HL-60 (cell line): ENCODE measurements at regions not wholly inside any gene's neighbourhood (a gene's known extent, or its start where the extent isn't known, plus 50 kb on each side); places are given as distances from the start of the nearest gene placed in this dataset.

Source experiments
- DNase-seq, 2 experiments: peaks; one replicate each; pipeline ENCODE4 v3.0.0-alpha.2; 2010 to 2020; ENCODE audit warnings: low read depth in 1 of 2, low spot score in 1 of 2
- H3K27ac ChIP-seq: fragments of 250-450 bp; sonication (Bioruptor Pico); replicated peaks from 2 replicates; pipeline ENCODE4 v1.5.1; 2020; ENCODE audit warnings: mild to moderate bottlenecking, moderate library complexity
- H3K27me3 ChIP-seq: fragments of 250-450 bp; sonication (Bioruptor Pico); 2 replicates; pipeline ENCODE4 v1.5.1; 2021; ENCODE audit warnings: mild to moderate bottlenecking, moderate library complexity; ENCODE audit not compliant: insufficient read depth, poor library complexity, severe bottlenecking
- H3K4me3 ChIP-seq: replicated peaks from 2 replicates; pipeline ENCODE4 v1.5.1; 2011; ENCODE audit warnings: mild to moderate bottlenecking, control low read depth, low read length; ENCODE audit not compliant: insufficient read depth
- CTCF ChIP-seq: IDR thresholded peaks from one replicate; pipeline ENCODE4 v1.5.1; 2011; ENCODE audit warnings: low read length, control low read depth, inconsistent platforms; ENCODE audit not compliant: insufficient read depth
- GABPA ChIP-seq: IDR thresholded peaks from 2 replicates; pipeline ENCODE4 v1.6.1; 2012; ENCODE audit warnings: low read depth
- POLR2AphosphoS5 ChIP-seq: IDR thresholded peaks from 2 replicates; pipeline ENCODE4 v1.6.1; 2012; ENCODE audit warnings: low read depth
- REST ChIP-seq: IDR thresholded peaks from 2 replicates; pipeline ENCODE4 v1.6.1; 2012; ENCODE audit warnings: low read depth; ENCODE audit not compliant: insufficient replicate concordance
- SPI1 ChIP-seq: IDR thresholded peaks from 2 replicates; pipeline ENCODE4 v1.6.1; 2012; ENCODE audit warnings: low read depth, mild to moderate bottlenecking, borderline replicate concordance

- TF ChIP-seq REST (no peak), CTCF (no peak), GABPA (no peak), POLR2AphosphoS5 (no peak), SPI1 (no peak)
- DNase-seq, result no peak
- Histone ChIP-seq H3K27me3 (peaks cover 2% of the 10 kb centered on the region), H3K4me3 (no peak overlapping the region), H3K27ac (no peak overlapping the region)
Observed at GRCh38 chr18:54767098-54767497, 61.2 kb upstream of the RAB27B start.

- TF ChIP-seq GABPA, result no peak
- no peak for TF ChIP-seq CTCF
- no peak for TF ChIP-seq POLR2AphosphoS5
- TF ChIP-seq REST, result no peak
- no peak for TF ChIP-seq SPI1
- no peak overlapping the region for H3K27ac ChIP-seq
- DNase-seq, result no peak
- H3K4me3 ChIP-seq, result no peak overlapping the region
- peaks cover 2% of the 10 kb centered on the region for H3K27me3 ChIP-seq
Observed at GRCh38 chr18:54769526-54770464, 58.5 kb upstream of the RAB27B start.

- TF ChIP-seq POLR2AphosphoS5 (no peak), REST (no peak), SPI1 (no peak), GABPA (no peak), CTCF (no peak)
- no peak overlapping the region for H3K4me3 ChIP-seq
- H3K27me3 ChIP-seq, result no peaks in the 10 kb centered on the region
- H3K27ac ChIP-seq, result no peak overlapping the region
- DNase-seq, result no peak
Observed at GRCh38 chr18:54772056-54772455, 56.2 kb upstream of the RAB27B start.
